Natural killer cell (primary cell): ENCODE measurements at regions not wholly inside any gene's neighbourhood (a gene's known extent, or its start where the extent isn't known, plus 50 kb on each side); places are given as distances from the start of the nearest gene placed in this dataset.

ENCODE experiments used
- ATAC-seq, 3 donors: fragments of 150-1000 bp in 2 of 3; fragments of 200-7000 bp in 1 of 3; cut with Tn5 transposase; 1 replicate in 1 of 3; 2 replicates in 2 of 3; pipeline ENCODE4 v1.10.0; 2021; ENCODE audit warnings: mild to moderate bottlenecking in 2 of 3, moderate library complexity in 2 of 3
- DNase-seq, 2 donors: peaks; one replicate each; pipeline versions ENCODE4 v3.0.0 to v3.0.0-alpha.2; 2013 to 2021; ENCODE audit warnings: mixed read lengths in 1 of 2
- H3K27ac ChIP-seq: one replicate; pipeline ENCODE4 v1.5.1; 2013; ENCODE audit warnings: mild to moderate bottlenecking, low read length
- H3K27me3 ChIP-seq: one replicate; pipeline ENCODE4 v1.6.1; 2013; ENCODE audit warnings: low read length; ENCODE audit not compliant: control insufficient read depth, insufficient read depth
- H3K36me3 ChIP-seq: one replicate; pipeline ENCODE4 v1.6.1; 2013; ENCODE audit warnings: low read length; ENCODE audit not compliant: control insufficient read depth, insufficient read depth
- H3K4me1 ChIP-seq: one replicate; pipeline ENCODE4 v1.6.1; 2013; ENCODE audit warnings: low read length; ENCODE audit not compliant: control insufficient read depth, insufficient read depth
- H3K4me3 ChIP-seq: one replicate; pipeline ENCODE4 v1.5.1; 2013; ENCODE audit warnings: low read length
- H3K9me3 ChIP-seq: one replicate; pipeline ENCODE4 v1.6.1; 2013; ENCODE audit warnings: low read length; ENCODE audit not compliant: control insufficient read depth, insufficient read depth
- H3K27ac Mint-ChIP-seq, 2 donors: one replicate each; pipeline ENCODE4 v1.8.0; 2022; ENCODE audit warnings: mild to moderate bottlenecking in 2 of 2, mixed read lengths in 2 of 2, moderate library complexity in 1 of 2
- H3K27me3 Mint-ChIP-seq, 2 donors: one replicate each; pipeline ENCODE4 v1.8.0; 2022; ENCODE audit warnings: low read depth in 2 of 2, mixed read lengths in 2 of 2
- H3K36me3 Mint-ChIP-seq: one replicate; pipeline ENCODE4 v1.8.0; 2022; ENCODE audit warnings: mixed read lengths
- H3K4me1 Mint-ChIP-seq, 2 donors: one replicate each; pipeline ENCODE4 v1.8.0; 2022; ENCODE audit warnings: mixed read lengths in 2 of 2
- H3K4me3 Mint-ChIP-seq: one replicate; pipeline ENCODE4 v1.8.0; 2022; ENCODE audit warnings: mild to moderate bottlenecking, moderate library complexity, mixed read lengths
- H3K9me3 Mint-ChIP-seq, 2 donors: one replicate each; pipeline ENCODE4 v1.8.0; 2022; ENCODE audit warnings: mixed read lengths in 2 of 2
- CTCF ChIP-seq: fragments of 200-600 bp; IDR thresholded peaks from one replicate; pipeline ENCODE4 v1.8.0; 2022; ENCODE audit warnings: antibody characterized with exemption
- WGBS: methylation state at CpG from one replicate; pipeline ENCODE4 v1.1.7; 2013; ENCODE audit warnings: missing lambda C conversion rate; ENCODE audit not compliant: insufficient coverage; 5-methylcytosine and 5-hydroxymethylcytosine counted together
- intact Hi-C: fragments of 100-400 bp; cut with micrococcal nuclease; formaldehyde crosslinking; loops from one replicate; pipeline ENCODE4 v1.14.2; 2022

DNA sequence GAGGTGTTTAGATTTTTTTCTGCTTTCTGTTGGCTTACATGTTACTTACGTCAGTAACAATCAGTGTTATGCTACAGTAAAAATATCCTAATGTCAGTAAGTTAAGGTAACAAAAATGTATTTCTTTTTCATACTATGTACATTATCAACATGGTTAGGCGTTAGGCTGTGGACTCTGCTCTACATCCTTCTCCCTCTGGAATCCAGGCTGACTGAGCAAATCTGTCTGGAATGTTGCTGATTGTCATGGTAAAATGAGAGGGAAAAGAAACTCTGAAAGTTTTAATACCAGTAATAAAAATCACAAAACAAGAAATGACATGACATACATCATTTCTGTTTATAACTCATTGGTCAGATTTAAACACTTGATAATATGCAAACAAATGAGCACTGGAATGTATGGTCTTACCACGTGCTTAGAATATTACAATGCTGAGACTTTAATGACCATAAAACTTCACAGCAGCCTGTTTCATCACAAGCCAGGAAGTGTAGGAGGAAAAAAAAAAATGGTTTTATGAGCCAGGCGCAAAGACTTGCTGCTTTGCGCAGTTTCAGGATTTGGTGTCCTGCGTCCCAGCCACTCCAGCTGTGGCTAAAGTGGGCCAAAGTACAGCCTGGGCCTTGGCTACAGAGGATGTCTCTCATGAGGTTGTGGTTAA lies 252.4 kb downstream of the FSIP2 start:
- TF ChIP-seq CTCF, result no peak
- H3K4me3 Mint-ChIP-seq, result no peak overlapping the region

GRCh38 chr2:185998562-185999070 lies 260.0 kb downstream of the FSIP2 start:
- ATAC-seq (no peak), DNase-seq (no peak)
- H3K4me3 Mint-ChIP-seq, result no peak overlapping the region
- H3K27ac Mint-ChIP-seq, result no peak overlapping the region
- peaks cover 21 to 26% of the 10 kb centered on the region in 2 donors for H3K9me3 Mint-ChIP-seq
- Histone ChIP-seq H3K27ac (no peak overlapping the region), H3K36me3 (no peaks in the 10 kb centered on the region), H3K4me3 (no peak overlapping the region), H3K27me3 (no peaks in the 10 kb centered on the region), H3K9me3 (no peaks in the 10 kb centered on the region), H3K4me1 (no peaks in the 10 kb centered on the region)
- H3K27me3 Mint-ChIP-seq, result no peaks in the 10 kb centered on the region
- H3K4me1 Mint-ChIP-seq, result no peaks in the 10 kb centered on the region
- WGBS, result no CpG with 5 or more reads among the region's 2 CpGs
- intact Hi-C loops, result no loop called here
- no peak for TF ChIP-seq CTCF
- H3K36me3 Mint-ChIP-seq, result peaks cover 11% of the 10 kb centered on the region

More for the DNA sequence above, 252.4 kb downstream of the FSIP2 start:
- Histone ChIP-seq H3K27ac (no peak overlapping the region), H3K4me1 (no peaks in the 10 kb centered on the region), H3K27me3 (no peaks in the 10 kb centered on the region), H3K9me3 (no peaks in the 10 kb centered on the region), H3K4me3 (no peak overlapping the region), H3K36me3 (no peaks in the 10 kb centered on the region)
- Mint-ChIP-seq H3K4me1 (no peaks in the 10 kb centered on the region), H3K27me3 (no peaks in the 10 kb centered on the region), H3K27ac (no peak overlapping the region), H3K36me3 (peaks cover 5% of the 10 kb centered on the region), H3K9me3 (peaks cover 15 to 21% of the 10 kb centered on the region in 2 donors)
- ATAC-seq (no peak), DNase-seq (no peak)
- intact Hi-C loops, result no loop called here
- WGBS, result 98% methylated on average over 4 of the region's 6 CpGs

DNA sequence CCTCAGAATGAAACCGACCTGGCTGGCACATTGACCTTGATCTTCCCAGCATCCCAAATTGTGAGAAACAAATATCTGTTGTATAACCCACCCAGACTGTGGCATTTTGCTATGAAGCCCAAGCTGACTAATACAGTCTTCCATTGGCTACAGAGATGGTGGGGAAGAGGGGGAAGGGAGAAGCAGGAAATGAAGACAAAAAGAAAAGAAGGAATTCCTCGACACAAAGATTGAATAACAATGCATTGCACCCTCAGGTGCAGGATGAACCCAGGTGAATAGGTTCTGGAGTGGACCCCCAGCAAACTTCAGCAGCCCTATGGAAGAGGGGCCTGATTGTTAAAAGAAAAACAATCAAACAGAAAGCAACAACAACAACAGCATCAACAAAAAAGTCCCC lies 270.7 kb downstream of the FSIP2 start:
- no peak overlapping the region for H3K27ac Mint-ChIP-seq
- H3K9me3 Mint-ChIP-seq, result peaks cover 25 to 35% of the 10 kb centered on the region in 2 donors
- H3K27me3 Mint-ChIP-seq, result no peaks in the 10 kb centered on the region
- intact Hi-C loops, result no loop called here
- no peaks in the 10 kb centered on the region for H3K27me3 ChIP-seq
- H3K36me3 Mint-ChIP-seq, result peaks cover 27% of the 10 kb centered on the region
- H3K4me3 Mint-ChIP-seq, result no peak overlapping the region
- no peaks in the 10 kb centered on the region for H3K4me1 Mint-ChIP-seq
- no peak overlapping the region for H3K4me3 ChIP-seq
- DNase-seq (no peak), ATAC-seq (no peak)
- H3K4me1 ChIP-seq, result no peaks in the 10 kb centered on the region
- H3K27ac ChIP-seq, result no peak overlapping the region
- H3K36me3 ChIP-seq, result no peaks in the 10 kb centered on the region
- peaks cover 4% of the 10 kb centered on the region for H3K9me3 ChIP-seq
- TF ChIP-seq CTCF, result no peak
- WGBS, result 87% methylated on average over 2 of the region's 2 CpGs

GRCh38 chr2:186017278-186017677 lies 278.7 kb downstream of the FSIP2 start:
- no peak for TF ChIP-seq CTCF

More at GRCh38 chr2:186017278-186017677, 278.7 kb downstream of the FSIP2 start:
- ATAC-seq (no peak), DNase-seq (no peak)
- H3K27ac Mint-ChIP-seq, result no peak overlapping the region
- H3K4me1 Mint-ChIP-seq, result no peaks in the 10 kb centered on the region
- H3K4me3 ChIP-seq, result no peak overlapping the region
- no peaks in the 10 kb centered on the region for H3K4me1 ChIP-seq
- H3K27me3 ChIP-seq, result no peaks in the 10 kb centered on the region
- peaks cover 17% of the 10 kb centered on the region for H3K36me3 Mint-ChIP-seq
- intact Hi-C loops, result no loop called here
- H3K9me3 Mint-ChIP-seq, result peaks cover 13 to 20% of the 10 kb centered on the region in 2 donors
- H3K27me3 Mint-ChIP-seq, result no peaks in the 10 kb centered on the region
- no peaks in the 10 kb centered on the region for H3K9me3 ChIP-seq
- no peaks in the 10 kb centered on the region for H3K36me3 ChIP-seq
- 84% methylated on average over 4 of the region's 4 CpGs for WGBS
- no peak overlapping the region for H3K4me3 Mint-ChIP-seq
- no peak overlapping the region for H3K27ac ChIP-seq
